C4-2B (cell line): ENCODE measurements at regions not wholly inside any gene's neighbourhood (a gene's known extent, or its start where the extent isn't known, plus 50 kb on each side); places are given as distances from the start of the nearest gene placed in this dataset.

Experiments
- H3K27ac ChIP-seq: fragments of 450-650 bp; 2 replicates; pipeline ENCODE4 v1.5.1; 2017
- ZFX ChIP-seq: fragments of 450-650 bp; IDR thresholded peaks from 2 replicates; pipeline ENCODE4 v1.6.1; 2017
- TF ChIP-seq, protein P1 (sequence below): fragments of 450-650 bp; conservative IDR thresholded peaks from 2 replicates; pipeline ENCODE4 v1.5.1; 2017; ENCODE audit warnings: mild to moderate bottlenecking

DNA sequence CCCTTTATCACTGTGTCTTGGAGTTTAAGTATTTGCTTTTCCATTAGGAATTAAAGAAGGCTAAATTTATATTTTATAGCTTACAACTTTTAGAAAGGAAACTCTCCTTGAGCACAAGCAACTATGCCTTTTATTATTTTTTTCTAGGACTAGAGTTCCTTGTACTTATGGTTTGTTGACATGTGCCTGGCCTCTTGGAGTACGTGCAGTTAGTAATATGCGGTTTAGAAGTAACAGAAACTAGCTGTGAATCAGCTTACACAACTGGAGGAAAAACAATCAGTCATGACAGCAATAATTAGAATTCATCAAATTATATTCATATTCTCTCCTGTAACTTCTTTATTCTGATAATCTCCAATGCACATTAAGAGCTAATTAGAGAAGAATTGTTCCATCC is 428.7 kb downstream of the AEBP2 start:
- H3K27ac ChIP-seq = no peak overlapping the region
- TF ChIP-seq, protein P1, sequence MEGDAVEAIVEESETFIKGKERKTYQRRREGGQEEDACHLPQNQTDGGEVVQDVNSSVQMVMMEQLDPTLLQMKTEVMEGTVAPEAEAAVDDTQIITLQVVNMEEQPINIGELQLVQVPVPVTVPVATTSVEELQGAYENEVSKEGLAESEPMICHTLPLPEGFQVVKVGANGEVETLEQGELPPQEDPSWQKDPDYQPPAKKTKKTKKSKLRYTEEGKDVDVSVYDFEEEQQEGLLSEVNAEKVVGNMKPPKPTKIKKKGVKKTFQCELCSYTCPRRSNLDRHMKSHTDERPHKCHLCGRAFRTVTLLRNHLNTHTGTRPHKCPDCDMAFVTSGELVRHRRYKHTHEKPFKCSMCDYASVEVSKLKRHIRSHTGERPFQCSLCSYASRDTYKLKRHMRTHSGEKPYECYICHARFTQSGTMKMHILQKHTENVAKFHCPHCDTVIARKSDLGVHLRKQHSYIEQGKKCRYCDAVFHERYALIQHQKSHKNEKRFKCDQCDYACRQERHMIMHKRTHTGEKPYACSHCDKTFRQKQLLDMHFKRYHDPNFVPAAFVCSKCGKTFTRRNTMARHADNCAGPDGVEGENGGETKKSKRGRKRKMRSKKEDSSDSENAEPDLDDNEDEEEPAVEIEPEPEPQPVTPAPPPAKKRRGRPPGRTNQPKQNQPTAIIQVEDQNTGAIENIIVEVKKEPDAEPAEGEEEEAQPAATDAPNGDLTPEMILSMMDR = no peak
- TF ChIP-seq ZFX = no peak

DNA sequence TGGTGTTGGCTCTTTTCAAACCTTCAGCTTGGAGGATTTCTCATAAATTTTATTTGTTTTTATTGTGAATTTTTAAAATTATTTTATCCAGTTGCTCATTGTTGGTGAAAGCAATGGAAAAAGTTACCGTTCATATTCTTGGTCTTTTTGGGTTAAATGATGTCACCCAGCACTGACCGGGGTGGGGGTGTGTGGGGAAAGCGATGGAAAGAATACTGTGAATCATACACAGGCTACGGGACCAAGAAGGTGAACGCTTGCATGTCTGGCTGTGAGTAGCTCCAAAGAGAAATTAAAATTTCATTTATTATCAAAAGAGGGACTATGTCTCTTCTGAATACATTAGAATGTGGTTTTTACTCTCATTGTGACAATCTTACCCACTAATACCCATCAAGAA is 430.1 kb downstream of the AEBP2 start:
- no peak overlapping the region for H3K27ac ChIP-seq
- TF ChIP-seq, protein P1 = no peak
- no peak for TF ChIP-seq ZFX

DNA sequence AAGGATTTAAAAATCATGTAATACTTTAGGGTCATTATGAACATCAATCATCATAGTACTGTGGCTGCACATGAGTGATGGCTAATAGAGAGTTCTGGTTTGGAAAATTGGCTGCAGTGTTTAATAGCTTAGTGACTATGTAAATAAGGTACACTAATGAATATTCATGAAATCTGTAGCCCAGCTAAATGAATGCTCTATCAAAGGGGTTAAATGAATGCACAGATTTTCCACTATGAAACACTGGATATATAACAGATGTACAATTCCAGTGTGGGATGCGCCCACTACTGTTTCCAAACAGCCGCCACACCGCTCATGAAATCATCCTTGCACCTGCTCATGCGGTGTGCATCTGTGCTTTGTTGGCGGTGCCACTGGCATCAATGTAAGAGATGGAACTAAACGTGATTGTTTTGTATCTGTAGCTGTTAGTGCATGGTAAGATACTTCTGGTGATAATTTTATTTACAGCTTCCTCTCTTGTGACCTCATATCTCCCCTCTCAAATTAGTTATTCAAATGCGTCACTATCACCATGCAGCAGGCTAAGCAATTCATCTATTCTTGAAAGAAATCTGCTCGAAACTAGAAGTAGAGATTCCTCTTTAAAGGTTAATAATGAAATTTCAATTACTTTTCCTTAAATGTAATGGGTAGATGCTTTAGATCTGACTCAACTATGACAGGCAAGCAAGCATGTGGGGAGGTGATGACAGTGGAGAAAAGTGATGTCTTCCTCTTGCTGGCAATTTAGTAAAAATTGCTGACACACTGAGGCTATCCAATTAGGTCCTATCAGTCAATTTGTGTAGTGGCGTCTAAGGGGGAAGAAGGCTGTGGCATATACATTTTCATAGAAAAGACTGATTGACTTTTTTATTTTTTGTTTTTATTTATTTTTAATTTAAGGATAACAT is 433.6 kb downstream of the AEBP2 start:
- no peak for TF ChIP-seq ZFX
- TF ChIP-seq, protein P1 = no peak
- no peak overlapping the region for H3K27ac ChIP-seq

DNA sequence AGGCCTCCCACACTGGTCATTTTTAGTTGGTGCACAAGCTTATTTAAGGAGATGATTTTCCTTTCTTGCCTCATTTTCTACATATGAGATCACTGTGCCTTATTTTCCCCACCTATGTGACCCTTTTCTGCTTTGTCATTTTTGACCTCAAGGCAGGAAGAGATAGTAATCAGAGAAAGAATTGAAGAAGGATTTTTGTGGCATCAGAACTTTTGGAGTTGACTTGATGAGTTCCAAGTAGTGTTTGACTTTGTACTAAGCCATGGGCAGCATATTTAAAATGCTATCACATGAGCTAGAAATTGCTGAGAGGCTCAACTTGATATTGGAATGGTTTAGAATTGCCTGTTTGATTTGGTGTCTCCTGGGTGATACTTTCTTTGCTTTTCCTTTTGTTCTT is 440.8 kb downstream of the AEBP2 start:
- TF ChIP-seq, protein P1 = no peak
- no peak for TF ChIP-seq ZFX

DNA sequence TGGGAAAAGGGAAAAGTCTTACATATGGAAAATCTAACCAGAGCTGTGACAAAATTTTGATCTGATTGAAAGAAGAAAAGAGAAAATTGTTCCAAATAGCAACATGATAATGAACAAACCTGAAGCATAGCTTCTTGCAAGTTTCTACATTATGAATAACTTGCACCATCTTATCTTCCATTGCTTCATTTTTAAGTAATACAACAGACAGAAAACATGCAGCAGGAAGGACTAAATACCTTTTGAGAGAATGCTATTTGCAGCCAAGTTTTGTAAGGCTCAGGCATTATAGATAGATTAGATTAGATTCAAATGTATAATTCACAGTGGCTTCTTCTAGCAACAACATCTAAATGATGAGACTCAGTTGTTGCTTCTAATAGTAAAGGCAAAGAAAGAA is 441.4 kb downstream of the AEBP2 start:
- no peak overlapping the region for H3K27ac ChIP-seq
- TF ChIP-seq, protein P1 = no peak
- TF ChIP-seq ZFX = no peak

More for the DNA sequence above, 440.8 kb downstream of the AEBP2 start:
- H3K27ac ChIP-seq = no peak overlapping the region

DNA sequence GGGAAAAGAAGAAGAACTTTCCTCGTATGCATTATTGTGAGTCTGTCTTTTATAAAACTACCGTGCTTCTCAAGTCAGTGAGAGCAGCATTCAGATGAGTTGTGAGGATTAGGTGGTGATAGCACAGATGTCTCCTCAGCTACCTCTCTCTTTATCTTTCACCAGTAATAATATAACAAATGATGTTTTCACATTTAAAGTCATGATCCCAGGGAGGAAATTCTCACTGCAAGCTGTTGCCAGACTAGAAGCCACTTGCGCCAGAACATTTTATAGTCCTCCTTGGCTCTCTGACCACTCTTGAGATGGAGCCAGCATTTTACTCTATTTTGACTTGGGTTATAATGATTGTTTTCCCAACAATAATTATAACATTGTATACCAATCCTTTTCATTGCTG is 443.1 kb downstream of the AEBP2 start:
- no peak overlapping the region for H3K27ac ChIP-seq
- TF ChIP-seq, protein P1 = no peak
- TF ChIP-seq ZFX = no peak

DNA sequence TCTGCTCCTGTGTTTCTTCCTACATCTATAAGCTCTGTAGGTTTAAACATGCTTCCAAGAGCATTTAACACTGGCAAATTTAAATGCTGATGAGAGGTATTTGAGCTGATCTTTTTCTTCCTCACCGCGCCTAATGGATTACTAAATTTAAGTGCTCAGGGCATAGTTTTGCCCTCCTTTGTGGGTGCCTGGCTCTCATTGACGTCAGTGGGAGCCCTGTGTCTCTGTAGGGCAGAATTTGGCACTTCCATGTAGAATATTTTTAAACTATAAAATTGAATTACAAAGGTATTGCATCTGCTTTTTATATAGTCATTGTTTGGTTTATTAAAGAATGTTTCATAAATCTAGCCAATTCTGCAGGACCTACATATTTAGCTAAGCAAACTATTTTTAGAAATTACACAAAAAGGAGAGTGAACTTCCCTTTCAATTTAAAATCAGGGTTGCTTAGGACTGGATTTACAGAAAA is 444.8 kb downstream of the AEBP2 start:
- TF ChIP-seq, protein P1 = no peak
- TF ChIP-seq ZFX = no peak
- no peak overlapping the region for H3K27ac ChIP-seq
